ENCODE measurements at regions not wholly inside any gene's neighbourhood (a gene's known extent, or its start where the extent isn't known, plus 50 kb on each side); places are given as distances from the start of the nearest gene placed in this dataset.

DNA sequence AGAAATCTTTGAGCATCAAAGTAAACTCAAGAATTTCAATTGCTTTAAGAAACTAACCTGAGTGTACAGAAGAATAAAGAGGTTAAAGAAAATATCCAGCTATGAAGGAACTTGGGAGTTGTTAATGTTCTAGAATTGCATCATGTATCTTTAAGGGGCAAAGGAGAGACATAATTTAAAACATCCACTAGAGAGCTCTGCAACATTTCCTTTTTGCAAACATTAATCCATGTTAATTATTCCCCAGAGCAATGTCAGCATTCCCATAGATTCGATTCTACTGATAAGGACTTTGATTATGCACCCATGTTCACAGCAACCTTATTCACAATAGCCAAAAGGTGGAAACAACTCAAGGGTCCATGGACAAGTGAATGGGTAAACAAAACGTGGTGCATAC lies 80.2 kb upstream of the SORBS2 start:
- DNase-seq (ENCODE audit: low spot score) = no peak
- ATAC-seq = peak; percentile 88

GRCh38 chr4:185893500-185893899 lies 81.5 kb upstream of the SORBS2 start:
- ATAC-seq = no peak
- no peak for DNase-seq (ENCODE audit: low spot score)

- DNase-seq (ENCODE audit: low spot score) (no peak), ATAC-seq (no peak)
Observed at GRCh38 chr4:185894481-185894880, 82.5 kb upstream of the SORBS2 start.

- no peak for ATAC-seq
Observed at GRCh38 chr4:185895351-185895750, 83.4 kb upstream of the SORBS2 start.

GRCh38 chr4:185895866-185896265 lies 83.9 kb upstream of the SORBS2 start:
- DNase-seq (ENCODE audit: low spot score) = no peak
- ATAC-seq = no peak

More at GRCh38 chr4:185895351-185895750, 83.4 kb upstream of the SORBS2 start:
- DNase-seq (ENCODE audit: low spot score) = no peak

DNA sequence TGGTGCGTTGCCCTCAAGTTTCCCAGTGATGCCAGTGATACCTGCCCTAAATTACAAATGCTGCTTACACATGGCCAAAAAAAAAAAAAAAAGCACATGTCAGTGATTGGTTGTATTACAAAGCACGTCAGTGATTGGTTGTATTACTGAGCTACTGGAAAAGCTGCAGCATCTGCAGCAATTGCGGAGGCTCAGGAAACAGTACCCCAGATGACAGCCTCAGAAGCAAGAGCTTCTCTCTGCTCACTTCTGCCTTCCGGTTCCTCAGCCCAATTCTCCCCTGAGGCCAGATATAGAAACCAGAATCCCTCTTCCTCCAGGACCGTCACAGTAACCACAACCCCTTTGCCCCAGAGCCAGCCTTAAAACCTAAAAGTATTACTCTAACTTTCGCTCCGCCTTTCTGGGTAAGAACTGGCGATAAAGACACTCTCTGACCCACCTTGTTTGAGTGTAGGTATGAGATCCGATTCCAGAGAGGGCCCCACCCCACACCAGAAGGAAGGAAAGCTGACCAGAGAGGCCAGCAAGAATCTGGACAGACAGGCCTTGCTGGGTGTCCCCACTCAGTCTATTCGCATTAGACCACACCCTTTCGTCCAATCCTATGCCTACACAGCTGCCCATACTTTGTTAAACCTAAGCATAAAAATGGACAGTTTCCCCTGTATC lies 85.0 kb upstream of the SORBS2 start:
- DNase-seq (ENCODE audit: low spot score) (no peak), ATAC-seq (no peak)

DNA sequence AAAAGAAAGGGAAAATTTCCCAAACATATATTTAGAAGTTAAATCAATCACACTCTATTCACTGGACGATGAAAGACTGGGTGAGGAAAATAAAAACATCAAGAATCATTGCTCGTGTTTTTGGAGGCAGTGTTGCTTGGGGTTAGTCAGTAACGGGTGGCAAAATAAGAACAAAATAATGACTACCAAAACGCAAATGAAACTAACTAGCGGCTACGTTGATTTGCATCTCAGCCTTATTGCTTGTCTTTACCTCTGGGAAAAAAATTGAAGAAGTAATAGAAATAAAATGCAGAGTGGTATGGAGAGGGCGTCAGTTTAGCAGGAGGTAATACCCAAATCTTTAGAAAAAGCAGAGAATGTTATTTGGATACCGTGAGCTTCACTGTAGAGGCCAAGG lies 86.4 kb upstream of the SORBS2 start:
- DNase-seq (ENCODE audit: low spot score) = no peak
- ATAC-seq = no peak

- no peak for ATAC-seq
Observed at GRCh38 chr4:185899833-185900232, 87.8 kb upstream of the SORBS2 start.

GRCh38 chr4:185902654-185903053 lies 90.7 kb upstream of the SORBS2 start:
- DNase-seq (ENCODE audit: low spot score) = no peak
- peak; percentile 64 for ATAC-seq

More at GRCh38 chr4:185899833-185900232, 87.8 kb upstream of the SORBS2 start:
- DNase-seq (ENCODE audit: low spot score) = no peak

DNA sequence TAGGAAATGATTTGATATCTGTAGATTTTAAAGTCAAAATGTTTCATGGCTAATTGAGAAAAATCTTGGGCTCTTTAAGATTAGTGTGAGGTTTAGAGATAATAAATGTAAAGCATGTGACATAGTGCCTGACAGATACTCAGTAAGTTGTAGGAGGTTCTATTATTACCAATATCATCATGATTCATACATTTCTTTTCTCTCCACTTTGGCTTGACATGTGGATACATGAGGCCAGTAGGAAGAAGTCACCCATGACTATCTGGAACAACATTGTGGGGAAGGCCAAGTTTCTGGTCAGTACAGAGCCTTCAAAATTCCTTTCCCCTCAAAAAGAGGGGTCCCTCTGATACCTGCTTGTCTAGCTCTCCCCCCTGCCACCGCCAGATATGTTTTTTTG lies 91.2 kb upstream of the SORBS2 start:
- DNase-seq (ENCODE audit: low spot score) = no peak
- ATAC-seq = no peak

DNA sequence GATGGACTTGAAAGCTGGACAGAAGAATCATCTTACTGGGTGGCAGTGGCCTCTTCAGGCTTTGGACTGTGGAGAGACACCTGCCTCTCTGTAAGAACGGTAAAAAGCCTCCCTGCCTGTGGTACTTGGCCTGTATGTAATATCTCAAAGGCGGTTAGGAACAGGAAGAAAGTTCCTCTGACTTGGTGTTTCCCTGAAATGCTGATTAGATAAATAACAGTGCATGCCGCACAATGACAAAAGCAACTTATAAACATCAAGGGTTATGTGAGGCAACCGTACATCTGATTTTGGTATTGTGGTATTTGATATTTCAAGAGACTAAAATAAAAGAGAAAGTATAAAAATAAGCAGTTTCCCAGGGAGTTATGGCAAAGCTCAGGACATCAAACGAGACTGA lies 92.4 kb upstream of the SORBS2 start:
- ATAC-seq = peak; percentile 12
- DNase-seq (ENCODE audit: low spot score) = no peak

DNA sequence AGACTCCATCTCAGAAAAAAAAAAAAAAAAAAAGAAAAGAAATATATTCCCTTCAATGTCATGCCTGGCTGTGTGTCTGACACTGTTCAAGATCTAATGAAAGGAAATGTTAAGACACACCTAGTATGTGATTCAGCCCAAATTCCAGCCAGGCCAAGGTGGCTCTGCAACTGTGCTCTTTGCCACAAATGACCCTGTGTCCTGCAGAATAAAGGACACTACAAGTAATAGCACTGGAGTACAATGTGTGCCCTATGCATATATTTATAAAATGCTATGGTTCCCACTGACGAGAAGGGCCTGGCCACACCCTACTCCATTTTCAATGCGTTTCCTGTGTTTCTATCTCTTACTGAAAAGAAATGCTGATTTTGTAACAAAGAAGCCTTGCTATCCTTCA lies 98.0 kb upstream of the SORBS2 start:
- ATAC-seq (no peak), DNase-seq (ENCODE audit: low spot score) (no peak)

GRCh38 chr4:185911556-185912064 lies 99.6 kb upstream of the SORBS2 start:
- ATAC-seq = no peak
- no peak for DNase-seq (ENCODE audit: low spot score)

- ATAC-seq = no peak
Observed at GRCh38 chr4:185912779-185913178, 100.8 kb upstream of the SORBS2 start.

GRCh38 chr4:185914583-185915199 lies 102.7 kb upstream of the SORBS2 start:
- no peak for DNase-seq (ENCODE audit: low spot score)
- ATAC-seq = no peak

More at GRCh38 chr4:185912779-185913178, 100.8 kb upstream of the SORBS2 start:
- no peak for DNase-seq (ENCODE audit: low spot score)

DNA sequence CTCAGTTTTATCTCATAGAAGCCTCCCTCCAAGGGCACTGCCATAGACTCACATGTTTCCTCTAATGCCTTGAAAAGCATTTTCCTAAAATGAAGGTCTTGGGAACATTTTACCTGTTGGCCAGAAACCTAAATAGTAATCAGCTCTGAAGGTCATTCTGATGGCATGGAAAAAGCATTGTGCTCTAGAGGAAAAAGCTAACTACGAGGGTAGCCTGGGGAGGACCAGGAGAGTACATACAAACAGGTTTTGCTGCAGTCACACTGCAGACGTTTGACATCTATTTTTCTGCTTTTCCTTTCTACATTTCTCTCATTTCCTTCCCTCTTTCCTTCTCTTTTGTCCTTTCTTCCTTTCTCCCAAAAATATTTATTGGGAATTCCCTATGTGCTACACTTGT lies 103.3 kb upstream of the SORBS2 start:
- DNase-seq (ENCODE audit: low spot score) (no peak), ATAC-seq (no peak)

DNA sequence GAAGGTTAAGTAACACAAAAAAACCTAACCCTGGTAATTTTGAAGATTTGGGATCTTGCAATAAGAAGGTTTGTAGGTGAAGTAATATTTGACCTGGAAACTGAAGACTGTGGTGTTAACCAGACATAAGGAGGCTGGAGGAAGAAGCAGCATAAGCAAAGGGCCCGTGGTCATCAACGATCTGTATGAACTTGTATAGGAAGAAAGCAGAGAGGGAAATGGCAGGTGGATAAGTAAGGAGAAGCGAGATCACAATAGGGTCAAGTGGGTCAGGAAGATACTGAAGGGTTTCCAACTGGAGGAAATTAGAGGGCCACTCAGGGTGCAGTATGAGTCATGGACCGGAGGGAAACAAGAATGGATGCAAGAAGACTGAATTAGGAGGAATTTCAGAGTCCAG lies 103.8 kb upstream of the SORBS2 start:
- ATAC-seq (no peak), DNase-seq (ENCODE audit: low spot score) (no peak)

- DNase-seq (ENCODE audit: low spot score) (no peak), ATAC-seq (no peak)
Observed at GRCh38 chr4:185916231-185916630, 104.2 kb upstream of the SORBS2 start.

DNA sequence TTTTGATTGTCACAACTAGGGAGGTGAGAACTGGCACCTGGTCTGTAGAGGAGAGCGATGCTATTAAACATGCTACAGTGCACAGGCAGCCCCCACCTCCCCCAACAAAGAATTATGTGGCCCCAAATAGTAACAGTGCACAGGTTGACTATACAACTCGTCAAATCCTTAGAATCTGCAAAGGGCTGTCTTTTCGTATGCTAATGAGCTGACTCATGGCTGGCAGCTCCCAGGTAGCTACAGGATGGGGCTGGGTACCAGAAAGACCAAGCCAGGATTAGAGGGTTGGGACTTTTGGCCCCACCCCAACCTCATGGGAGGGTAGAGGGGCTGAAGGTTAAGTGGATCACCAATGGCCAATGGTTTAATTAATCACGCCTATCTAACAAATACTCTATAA lies 104.7 kb upstream of the SORBS2 start:
- ATAC-seq (no peak), DNase-seq (ENCODE audit: low spot score) (no peak)

DNA sequence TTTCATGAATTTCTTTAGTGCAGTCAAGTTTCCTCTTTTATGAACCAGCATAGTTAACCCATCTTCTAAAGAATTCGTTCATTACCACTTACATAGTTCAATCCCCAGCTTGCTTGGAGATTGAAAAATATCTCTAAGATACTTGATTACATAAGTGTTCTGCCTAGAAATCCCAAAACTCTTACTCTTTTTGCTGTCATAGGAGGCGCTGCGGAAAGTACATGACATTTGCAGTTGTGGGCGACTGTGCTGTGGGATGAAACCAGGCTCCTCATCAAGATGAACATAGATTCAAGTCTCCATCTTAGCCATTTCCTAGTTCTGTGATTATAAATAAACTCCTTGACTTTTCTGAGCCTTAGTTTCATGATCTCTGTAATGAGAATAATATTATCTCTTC lies 107.1 kb upstream of the SORBS2 start:
- DNase-seq (ENCODE audit: low spot score) = no peak
- ATAC-seq = no peak

DNA sequence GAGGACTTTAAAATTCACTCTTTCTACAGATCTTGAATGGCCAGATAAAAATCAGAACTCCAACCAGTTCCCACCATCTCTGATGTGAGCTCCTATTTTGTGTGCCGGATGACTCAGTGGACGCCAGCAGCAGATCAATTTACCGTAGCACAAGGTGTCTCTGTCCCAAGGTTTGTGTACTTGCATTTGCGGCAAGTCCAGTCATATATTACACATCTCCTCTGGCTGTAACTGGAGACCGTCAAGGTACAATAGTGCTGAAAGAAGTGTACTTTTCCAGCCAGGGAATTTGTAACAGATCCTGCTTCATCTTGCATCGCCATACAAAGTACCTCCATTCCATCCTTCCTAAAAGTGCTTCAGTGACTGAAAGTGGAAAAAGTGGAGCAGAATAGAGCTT lies 108.2 kb upstream of the SORBS2 start:
- ATAC-seq = no peak
- DNase-seq (ENCODE audit: low spot score) = no peak

DNA sequence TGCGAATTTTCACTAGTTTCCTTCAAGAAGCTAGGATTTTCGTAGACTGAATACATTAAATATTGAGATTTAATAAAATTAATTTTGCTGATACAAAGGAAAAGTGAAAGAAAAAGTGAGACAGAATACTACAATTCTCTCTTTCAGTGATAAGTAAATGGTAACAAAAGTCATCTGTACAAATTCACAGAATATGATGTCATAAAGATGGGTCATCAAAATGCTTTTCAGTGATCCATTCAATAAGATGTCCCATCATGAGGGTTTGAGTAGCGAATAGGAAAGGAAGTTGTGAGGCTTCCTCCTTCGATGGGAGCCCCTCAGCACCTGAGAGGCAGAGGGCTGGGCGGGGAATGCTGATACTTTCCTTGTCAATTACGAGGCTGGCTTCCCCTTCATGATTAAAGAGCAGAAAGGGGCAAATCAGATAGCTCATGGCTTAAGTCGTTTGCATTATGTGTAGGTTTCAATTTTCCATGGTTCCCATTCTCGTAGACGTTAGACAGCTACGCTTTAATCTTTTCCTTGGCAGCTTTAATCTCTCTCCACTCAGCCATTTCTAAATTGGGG lies 108.8 kb upstream of the SORBS2 start:
- no peak for DNase-seq (ENCODE audit: low spot score)
- no peak for ATAC-seq
